Activated CD8-positive, alpha-beta memory T cell treated with anti-CD3 and anti-CD28 coated beads for 48 hours (primary cell): ENCODE measurements at regions not wholly inside any gene's neighbourhood (a gene's known extent, or its start where the extent isn't known, plus 50 kb on each side); places are given as distances from the start of the nearest gene placed in this dataset.
"Not testable (repeated sequence)": the region's sequence is repeated elsewhere in the genome, so short reads cannot be mapped to it uniquely, and the experiment has no call there.

ENCODE experiments used
- DNase-seq, 3 experiments: peaks; one replicate each; pipeline ENCODE4 v3.0.0-alpha.2; 2020; ENCODE audit warnings: low read depth in 2 of 3, low spot score in 2 of 3

- no peak for DNase-seq
Measured at GRCh38 chr2:59389240-59389639, 1148.1 kb upstream of the FANCL start.

DNA sequence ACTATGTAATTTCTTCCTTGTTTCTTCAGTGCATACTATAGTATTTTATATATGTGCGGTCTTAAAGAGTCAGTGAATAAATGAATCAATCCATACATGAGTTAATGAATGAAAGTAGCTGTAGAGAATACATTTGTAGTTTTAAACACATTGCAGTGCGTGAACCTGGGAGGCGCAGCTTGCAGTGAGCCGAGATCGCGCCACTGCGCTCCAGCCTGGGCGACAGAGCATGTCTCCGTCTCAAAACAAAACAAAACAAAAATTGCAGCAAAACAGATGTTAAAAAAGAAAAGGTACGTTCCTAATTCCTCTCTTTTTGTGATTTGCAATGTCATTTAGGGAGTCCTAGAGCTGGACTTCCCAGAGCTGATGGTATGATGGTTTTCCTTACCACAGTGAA lies 1144.8 kb upstream of the FANCL start:
- DNase-seq: no peak

DNA sequence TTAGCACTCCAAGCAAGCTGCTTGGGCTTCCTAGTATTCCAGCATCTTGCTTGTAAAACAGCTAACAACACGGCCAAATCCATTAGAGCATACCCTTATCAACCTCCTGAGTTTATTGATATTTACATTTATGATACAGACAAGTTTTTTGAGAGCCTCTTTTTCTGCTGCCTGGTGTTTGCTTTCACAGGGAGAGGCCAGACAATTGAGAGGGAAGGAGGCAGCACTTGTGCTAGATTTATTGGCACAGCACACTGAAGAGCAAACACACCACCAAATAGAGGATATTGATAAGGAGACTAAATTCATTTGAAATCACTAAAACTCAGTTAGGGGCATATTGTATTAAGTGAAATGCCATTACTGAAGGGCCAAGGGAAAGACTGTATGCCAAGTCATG lies 1142.3 kb upstream of the FANCL start:
- no peak for DNase-seq

GRCh38 chr2:59378127-59378526 lies 1137.0 kb upstream of the FANCL start:
- no peak for DNase-seq

- DNase-seq: no peak
Measured at GRCh38 chr2:59366288-59366687, 1125.2 kb upstream of the FANCL start.

DNA sequence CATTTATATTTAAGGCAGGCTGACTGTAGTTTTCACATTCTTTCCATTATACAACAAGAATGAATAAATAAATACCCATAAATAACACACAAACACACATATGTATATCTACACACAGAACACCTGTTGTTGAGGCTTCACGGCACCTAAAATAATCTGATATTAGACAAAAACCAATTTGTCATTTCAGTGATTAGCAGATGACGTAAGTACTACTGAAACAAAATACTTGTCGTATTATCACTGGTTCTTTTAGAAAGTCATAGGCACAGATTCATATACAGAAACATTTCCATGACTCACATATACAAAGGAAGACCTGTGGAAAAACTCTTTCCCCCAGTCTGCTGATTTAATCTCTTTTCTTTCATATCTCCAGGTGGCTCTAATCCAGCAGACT lies 1113.4 kb upstream of the FANCL start:
- DNase-seq: no peak

DNA sequence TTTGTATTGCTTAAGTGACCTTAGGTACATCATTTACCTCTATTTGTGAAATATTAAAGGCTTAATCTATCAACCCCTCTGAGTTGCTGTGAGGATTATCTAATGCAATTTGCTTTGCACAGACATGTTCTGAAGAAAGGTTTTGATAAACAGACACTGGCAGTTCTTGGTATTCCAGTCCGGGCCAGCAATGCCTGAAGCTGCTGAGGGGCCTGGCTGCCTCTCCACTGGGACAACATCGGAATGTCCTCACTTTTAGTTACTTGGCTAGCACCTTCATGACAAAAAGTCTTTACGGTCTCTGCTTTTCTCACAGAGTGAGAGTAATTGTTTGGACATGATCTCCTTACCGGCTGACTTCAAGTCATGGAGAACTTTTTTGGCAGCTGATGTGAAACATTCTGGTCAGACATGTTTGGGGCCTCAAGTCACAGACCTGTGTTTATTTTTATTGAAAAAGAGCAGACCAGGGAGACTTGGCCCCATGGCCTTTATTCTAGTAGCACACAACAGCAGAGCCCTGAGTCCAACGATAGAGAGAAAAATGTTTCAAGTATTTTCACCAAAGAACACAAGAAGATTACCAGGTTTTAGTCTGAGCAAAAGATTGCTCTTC lies 1112.3 kb upstream of the FANCL start:
- DNase-seq: no peak

GRCh38 chr2:59342166-59342565 lies 1101.0 kb upstream of the FANCL start:
- no peak for DNase-seq

GRCh38 chr2:59339837-59340207 lies 1098.7 kb upstream of the FANCL start:
- no peak for DNase-seq

DNA sequence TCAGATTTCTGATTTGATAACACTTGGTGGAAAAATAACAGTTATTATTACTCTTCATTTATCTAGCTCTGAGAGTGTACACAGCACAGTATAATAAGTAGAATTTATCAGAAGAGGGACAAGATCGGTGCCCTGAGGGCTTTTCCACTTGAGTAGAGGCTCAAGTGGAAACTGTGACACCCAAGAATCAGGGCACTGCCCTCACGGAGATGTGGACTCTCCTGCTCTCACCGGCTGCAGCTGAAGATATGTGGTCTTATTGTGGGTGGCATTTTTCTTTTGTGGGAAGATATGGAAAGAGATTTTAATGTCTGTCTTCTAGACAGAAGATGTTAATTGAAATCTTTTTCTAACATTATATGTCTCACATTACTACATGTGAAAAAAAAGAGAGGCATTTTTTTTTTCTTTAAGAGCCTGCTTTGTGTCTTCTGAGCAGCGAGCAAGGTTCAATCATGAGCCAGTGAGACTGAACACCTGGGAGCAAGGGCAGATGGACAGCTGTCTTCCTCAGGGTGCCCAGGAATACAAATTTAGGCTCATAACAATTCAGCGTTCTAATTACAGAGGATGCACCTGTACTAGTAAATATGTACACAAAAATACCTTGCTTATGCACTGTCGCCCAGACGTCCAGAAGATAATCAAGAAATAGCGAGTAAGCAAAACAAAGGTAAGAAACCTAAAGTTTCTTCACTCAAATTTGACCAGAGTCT lies 1098.2 kb upstream of the FANCL start:
- no peak for DNase-seq

DNA sequence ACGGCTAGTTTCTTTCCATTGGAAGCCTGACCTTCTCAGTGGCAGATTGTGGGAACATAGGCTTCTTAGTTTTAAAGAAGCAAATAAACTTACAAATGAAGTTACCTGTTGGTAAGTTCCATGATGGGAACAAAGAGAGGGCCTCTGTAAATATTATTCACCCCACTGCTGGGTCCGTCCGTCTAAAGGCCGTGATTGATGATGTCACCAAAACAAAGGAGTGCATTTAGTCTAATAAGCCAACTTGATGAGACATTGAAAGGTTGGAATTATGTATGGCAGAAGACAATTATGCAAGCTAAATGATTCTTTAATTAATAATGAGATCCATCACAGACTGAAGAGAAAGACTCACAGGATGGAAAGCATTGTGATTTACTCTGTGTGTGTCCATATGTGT lies 1091.9 kb upstream of the FANCL start:
- no peak for DNase-seq

GRCh38 chr2:59326581-59327365 lies 1085.6 kb upstream of the FANCL start:
- not testable (repeated sequence) for DNase-seq

GRCh38 chr2:59322870-59323269 lies 1081.7 kb upstream of the FANCL start:
- DNase-seq: no peak

DNA sequence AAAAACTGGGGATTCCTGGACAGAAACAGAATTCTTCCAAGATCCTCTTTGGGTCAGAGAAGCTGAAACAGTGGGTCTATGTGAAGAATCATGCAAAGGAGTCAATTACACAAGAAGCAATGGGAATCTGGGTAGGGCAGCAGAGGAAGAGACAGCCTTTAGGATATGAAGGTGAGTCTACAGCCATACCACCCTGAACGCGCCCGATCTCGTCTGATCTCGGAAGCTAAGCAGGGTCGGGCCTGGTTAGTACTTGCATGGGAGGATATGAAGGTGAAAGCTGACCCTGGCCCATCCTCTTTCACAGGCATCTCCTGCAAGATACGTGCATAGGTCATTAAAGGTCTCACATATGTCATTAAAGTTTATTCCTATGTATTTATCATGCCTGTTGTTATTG lies 1080.9 kb upstream of the FANCL start:
- DNase-seq: no peak

DNA sequence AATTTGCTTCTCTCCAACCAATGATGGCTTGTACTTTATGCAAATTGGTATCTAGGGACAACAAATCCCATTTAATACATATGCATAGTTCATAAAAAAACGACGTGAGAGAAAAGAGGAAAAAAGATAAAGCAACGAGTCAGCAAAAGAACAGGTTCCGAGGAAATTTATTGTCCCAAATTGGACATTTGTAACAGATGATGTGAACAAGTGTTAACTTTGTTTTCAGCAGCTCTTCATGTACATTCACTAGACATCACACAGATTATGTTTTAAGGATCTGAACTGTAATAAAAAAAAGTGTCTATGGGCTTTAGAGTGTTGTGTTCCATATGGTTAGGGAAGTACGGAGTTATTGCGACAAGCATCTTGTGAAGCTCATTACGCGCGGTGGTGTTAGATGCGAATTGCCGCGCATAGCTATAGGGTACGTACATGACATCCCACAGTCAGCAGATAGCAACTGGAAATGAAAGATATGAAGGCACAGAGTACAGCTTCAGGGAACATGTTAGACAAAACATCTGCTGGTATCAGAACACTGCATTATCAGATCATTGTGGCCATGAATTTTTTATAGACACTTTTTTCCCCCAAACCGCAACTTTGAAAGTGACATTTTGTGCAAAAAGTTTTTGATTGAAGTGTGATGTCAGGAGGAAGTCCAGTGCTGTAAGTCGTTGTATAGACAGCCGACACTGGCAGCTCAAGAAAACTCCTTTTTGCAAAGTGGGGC lies 1073.1 kb upstream of the FANCL start:
- DNase-seq: no peak

DNA sequence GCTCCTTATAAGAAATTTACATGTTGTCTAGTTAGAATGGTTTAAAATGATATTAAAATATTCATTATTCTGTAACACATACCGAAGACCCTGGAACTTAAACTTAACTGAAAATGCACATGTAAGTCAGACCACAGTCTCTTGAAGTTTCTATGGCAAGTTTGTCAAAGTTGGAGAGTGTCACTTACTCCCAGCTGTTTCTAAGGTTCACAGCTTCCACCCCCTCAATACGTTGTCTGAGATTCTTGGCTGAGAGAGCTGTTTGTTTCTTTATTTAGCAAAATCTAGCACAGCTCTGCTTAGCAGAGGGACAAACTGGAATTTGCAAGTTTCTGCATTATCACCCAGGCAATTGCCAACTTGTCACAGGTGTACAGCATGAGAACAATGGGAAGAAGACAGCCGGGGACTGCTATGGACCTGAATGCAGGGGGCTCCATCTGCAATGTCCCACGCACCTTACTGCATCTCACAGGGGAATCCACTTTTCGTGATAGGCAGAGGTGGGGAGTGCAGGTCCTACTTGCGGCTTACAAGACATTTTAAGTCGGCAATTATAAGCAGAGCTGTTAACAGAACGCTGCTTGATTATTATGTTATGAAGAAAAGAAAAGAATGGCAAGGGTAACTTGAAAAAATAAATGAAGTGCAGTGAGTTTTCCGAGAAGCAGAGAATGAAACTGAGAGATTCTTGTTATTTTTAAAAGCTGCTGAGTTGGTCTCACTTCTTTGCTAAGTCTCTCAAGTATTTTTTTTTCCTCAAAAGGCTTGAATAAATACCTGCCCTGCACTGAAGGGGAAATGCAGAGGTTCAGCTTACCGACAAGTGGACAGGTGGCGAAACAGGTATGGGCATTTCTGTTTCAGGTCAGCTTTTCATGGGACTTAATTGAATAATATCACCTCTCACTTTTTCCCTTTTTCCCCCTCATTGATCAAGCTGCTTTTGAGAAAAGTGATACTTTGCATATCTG lies 1072.1 kb upstream of the FANCL start:
- no peak for DNase-seq

DNA sequence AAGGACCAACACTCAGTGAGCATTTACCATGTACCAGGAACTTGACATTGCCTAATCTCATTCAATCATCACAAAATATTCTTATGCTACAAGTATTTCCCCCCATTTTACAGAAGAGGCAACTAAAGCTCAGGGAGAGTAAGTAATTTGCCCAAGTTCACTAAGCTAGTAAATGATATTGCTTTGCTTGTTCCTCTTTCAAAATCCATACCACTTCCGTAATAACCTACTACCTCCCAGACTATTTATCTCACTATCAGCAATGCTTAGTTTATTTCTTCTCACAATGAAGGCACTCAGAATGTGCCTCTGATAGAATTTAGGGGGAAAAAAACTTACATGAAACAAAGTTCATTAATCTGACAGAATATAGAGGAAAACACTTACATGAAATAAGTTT lies 1070.9 kb upstream of the FANCL start:
- no peak for DNase-seq

DNA sequence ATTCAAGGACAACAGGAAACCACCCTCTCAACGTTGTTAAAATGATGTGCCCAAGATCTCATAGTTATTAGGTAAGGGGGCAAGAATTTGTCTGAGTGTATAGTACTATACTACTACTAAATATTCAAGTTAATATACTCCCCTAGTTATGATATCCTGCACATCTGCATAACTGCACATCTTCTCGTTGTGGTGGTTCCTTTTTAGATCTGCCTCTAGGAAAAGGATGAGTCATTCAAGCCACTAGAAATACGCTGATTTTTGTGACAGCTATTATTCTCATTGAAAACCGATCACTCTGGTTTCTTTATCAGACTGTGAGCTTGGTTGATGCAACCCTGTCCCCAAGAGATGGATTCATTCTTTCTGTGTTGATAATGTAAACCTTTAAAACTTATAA lies 1067.0 kb upstream of the FANCL start:
- DNase-seq: no peak

GRCh38 chr2:59307196-59307595 lies 1066.1 kb upstream of the FANCL start:
- DNase-seq: no peak

- no peak for DNase-seq
Measured at GRCh38 chr2:59303272-59303671, 1062.1 kb upstream of the FANCL start.

DNA sequence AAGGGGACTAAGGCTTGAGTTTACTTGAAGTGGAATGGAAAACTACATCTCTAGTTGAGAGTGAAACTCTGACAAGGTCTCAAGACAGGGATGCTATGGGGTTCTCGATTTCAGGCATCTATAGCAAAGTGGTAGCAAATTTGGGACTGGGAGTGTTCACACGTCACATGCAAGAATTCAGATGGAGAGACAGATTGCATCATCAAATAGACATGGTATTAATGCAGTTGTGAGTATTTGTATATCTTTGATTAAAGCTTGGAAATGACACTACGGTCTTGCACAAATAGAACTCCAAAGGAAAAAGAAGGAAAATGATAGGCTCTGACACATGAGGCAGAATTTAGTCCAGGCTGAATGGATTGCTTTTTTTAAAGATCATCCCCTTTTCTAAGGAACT lies 1061.6 kb upstream of the FANCL start:
- no peak for DNase-seq
